ENCODE measurements at regions not wholly inside any gene's neighbourhood (a gene's known extent, or its start where the extent isn't known, plus 50 kb on each side); places are given as distances from the start of the nearest gene placed in this dataset.

GRCh38 chr21:28229814-28230213, 762.9 kb downstream of the LTN1 start (continued):
- TF ChIP-seq, protein P1, sequence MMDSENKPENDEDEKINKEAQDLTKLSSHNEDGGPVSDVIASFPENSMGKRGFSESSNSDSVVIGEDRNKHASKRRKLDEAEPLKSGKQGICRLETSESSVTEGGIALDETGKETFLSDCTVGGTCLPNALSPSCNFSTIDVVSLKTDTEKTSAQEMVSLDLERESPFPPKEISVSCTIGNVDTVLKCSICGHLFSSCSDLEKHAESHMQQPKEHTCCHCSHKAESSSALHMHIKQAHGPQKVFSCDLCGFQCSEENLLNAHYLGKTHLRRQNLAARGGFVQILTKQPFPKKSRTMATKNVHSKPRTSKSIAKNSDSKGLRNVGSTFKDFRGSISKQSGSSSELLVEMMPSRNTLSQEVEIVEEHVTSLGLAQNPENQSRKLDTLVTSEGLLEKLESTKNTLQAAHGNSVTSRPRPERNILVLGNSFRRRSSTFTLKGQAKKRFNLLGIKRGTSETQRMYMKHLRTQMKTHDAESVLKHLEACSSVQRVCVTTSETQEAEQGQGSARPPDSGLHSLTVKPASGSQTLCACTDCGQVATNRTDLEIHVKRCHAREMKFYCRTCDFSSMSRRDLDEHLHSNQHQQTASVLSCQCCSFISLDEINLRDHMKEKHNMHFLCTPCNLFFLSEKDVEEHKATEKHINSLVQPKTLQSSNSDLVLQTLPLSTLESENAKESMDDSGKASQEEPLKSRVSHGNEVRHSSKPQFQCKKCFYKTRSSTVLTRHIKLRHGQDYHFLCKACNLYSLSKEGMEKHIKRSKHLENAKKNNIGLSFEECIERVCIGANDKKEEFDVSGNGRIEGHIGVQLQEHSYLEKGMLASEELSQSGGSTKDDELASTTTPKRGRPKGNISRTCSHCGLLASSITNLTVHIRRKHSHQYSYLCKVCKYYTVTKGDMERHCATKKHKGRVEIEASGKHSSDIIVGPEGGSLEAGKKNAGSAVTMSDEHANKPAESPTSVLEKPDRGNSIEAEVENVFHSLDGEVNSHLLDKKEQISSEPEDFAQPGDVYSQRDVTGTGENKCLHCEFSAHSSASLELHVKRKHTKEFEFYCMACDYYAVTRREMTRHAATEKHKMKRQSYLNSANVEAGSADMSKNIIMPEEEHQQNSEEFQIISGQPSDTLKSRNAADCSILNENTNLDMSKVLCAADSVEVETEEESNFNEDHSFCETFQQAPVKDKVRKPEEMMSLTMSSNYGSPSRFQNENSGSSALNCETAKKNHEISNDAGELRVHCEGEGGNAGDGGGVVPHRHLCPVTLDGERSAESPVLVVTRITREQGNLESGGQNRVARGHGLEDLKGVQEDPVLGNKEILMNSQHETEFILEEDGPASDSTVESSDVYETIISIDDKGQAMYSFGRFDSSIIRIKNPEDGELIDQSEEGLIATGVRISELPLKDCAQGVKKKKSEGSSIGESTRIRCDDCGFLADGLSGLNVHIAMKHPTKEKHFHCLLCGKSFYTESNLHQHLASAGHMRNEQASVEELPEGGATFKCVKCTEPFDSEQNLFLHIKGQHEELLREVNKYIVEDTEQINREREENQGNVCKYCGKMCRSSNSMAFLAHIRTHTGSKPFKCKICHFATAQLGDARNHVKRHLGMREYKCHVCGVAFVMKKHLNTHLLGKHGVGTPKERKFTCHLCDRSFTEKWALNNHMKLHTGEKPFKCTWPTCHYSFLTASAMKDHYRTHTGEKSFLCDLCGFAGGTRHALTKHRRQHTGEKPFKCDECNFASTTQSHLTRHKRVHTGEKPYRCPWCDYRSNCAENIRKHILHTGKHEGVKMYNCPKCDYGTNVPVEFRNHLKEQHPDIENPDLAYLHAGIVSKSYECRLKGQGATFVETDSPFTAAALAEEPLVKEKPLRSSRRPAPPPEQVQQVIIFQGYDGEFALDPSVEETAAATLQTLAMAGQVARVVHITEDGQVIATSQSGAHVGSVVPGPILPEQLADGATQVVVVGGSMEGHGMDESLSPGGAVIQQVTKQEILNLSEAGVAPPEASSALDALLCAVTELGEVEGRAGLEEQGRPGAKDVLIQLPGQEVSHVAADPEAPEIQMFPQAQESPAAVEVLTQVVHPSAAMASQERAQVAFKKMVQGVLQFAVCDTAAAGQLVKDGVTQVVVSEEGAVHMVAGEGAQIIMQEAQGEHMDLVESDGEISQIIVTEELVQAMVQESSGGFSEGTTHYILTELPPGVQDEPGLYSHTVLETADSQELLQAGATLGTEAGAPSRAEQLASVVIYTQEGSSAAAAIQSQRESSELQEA (IDR thresholded peaks at IDR 0.05; ENCODE audit: low read depth), result no peak
- TF ChIP-seq MXI1 (IDR thresholded peaks at IDR 0.05; ENCODE audit: low read depth, low read length) (no peak), ZFP36 (IDR thresholded peaks at IDR 0.05; ENCODE audit: low read depth, low read length, partially characterized antibody) (no peak), SP2 (IDR thresholded peaks at IDR 0.05; ENCODE audit: extremely low read depth, low read depth, low read length, poor library complexity, severe bottlenecking) (no peak), ZNF583 (CRISPR knock-in tag; IDR thresholded peaks at IDR 0.05) (no peak), RBM15 (IDR thresholded peaks at IDR 0.05; ENCODE audit: insufficient read depth, low read length) (no peak), CEBPB (tag; IDR thresholded peaks at IDR 0.05) (no peak), ZFX (CRISPR knock-in tag; IDR thresholded peaks at IDR 0.05) (no peak), PRDM10 (IDR thresholded peaks at IDR 0.05; ENCODE audit: partially characterized antibody) (no peak), KLF1 (tag; IDR thresholded peaks at IDR 0.05) (no peak), ZNF232 (CRISPR knock-in tag; IDR thresholded peaks at IDR 0.05) (no peak)
- TF ChIP-seq, protein P2, sequence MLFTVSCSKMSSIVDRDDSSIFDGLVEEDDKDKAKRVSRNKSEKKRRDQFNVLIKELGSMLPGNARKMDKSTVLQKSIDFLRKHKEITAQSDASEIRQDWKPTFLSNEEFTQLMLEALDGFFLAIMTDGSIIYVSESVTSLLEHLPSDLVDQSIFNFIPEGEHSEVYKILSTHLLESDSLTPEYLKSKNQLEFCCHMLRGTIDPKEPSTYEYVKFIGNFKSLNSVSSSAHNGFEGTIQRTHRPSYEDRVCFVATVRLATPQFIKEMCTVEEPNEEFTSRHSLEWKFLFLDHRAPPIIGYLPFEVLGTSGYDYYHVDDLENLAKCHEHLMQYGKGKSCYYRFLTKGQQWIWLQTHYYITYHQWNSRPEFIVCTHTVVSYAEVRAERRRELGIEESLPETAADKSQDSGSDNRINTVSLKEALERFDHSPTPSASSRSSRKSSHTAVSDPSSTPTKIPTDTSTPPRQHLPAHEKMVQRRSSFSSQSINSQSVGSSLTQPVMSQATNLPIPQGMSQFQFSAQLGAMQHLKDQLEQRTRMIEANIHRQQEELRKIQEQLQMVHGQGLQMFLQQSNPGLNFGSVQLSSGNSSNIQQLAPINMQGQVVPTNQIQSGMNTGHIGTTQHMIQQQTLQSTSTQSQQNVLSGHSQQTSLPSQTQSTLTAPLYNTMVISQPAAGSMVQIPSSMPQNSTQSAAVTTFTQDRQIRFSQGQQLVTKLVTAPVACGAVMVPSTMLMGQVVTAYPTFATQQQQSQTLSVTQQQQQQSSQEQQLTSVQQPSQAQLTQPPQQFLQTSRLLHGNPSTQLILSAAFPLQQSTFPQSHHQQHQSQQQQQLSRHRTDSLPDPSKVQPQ (CRISPR knock-in tag; IDR thresholded peaks at IDR 0.05; ENCODE audit: borderline replicate concordance), result no peak
- TF ChIP-seq, protein P3, sequence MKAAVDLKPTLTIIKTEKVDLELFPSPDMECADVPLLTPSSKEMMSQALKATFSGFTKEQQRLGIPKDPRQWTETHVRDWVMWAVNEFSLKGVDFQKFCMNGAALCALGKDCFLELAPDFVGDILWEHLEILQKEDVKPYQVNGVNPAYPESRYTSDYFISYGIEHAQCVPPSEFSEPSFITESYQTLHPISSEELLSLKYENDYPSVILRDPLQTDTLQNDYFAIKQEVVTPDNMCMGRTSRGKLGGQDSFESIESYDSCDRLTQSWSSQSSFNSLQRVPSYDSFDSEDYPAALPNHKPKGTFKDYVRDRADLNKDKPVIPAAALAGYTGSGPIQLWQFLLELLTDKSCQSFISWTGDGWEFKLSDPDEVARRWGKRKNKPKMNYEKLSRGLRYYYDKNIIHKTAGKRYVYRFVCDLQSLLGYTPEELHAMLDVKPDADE (conservative IDR thresholded peaks at IDR 0.05; ENCODE audit: control insufficient read depth, low read depth, low read length), result no peak
